Colonic mucosa (tissue), 4 donors: ENCODE measurements at regions not wholly inside any gene's neighbourhood (a gene's known extent, or its start where the extent isn't known, plus 50 kb on each side); places are given as distances from the start of the nearest gene placed in this dataset.
"Not testable (repeated sequence)": the region's sequence is repeated elsewhere in the genome, so short reads cannot be mapped to it uniquely, and the experiment has no call there.

Source experiments
- DNase-seq: peaks from one replicate; pipeline ENCODE4 v3.0.0-alpha.2; 2020
- H3K27ac ChIP-seq: fragments of 200-600 bp; one replicate; pipeline ENCODE4 v1.8.0; 2021
- H3K27me3 ChIP-seq: fragments of 200-600 bp; one replicate; pipeline ENCODE4 v1.8.0; 2021
- H3K36me3 ChIP-seq: fragments of 200-600 bp; one replicate; pipeline ENCODE4 v1.8.0; 2021
- H3K4me1 ChIP-seq: fragments of 200-600 bp; one replicate; pipeline ENCODE4 v1.8.0; 2021; ENCODE audit warnings: mild to moderate bottlenecking
- H3K4me3 ChIP-seq: fragments of 200-600 bp; one replicate; pipeline ENCODE4 v1.8.0; 2021
- H3K9ac ChIP-seq, 2 donors: one replicate each; pipeline ENCODE4 v1.7.0; 2013; ENCODE audit warnings: control low read depth in 2 of 2, low read depth in 2 of 2, low read length in 2 of 2
- H3K9me3 ChIP-seq: fragments of 200-600 bp; one replicate; pipeline ENCODE4 v1.8.0; 2021
- intact Hi-C: fragments of 100-400 bp; cut with DNase I; formaldehyde crosslinking; loops from one replicate; pipeline ENCODE4 v1.14.1; 2022
- TF ChIP-seq, protein P1 (sequence below): fragments of 200-600 bp; IDR thresholded peaks from one replicate; pipeline ENCODE4 v1.8.0; 2022; ENCODE audit warnings: antibody characterized with exemption, mild to moderate bottlenecking
- donor health status: healthy.
- donor health status: DM: no; HTN: no; CAD: no.
- donor health status: DM: no; HTN: no; CAD: no.

GRCh38 chr3:170809007-170809974 lies 60.7 kb downstream of the RPL22L1 start:
- H3K27me3 ChIP-seq: no peaks in the 10 kb centered on the region
- no peaks in the 10 kb centered on the region for H3K36me3 ChIP-seq
- TF ChIP-seq, protein P1, sequence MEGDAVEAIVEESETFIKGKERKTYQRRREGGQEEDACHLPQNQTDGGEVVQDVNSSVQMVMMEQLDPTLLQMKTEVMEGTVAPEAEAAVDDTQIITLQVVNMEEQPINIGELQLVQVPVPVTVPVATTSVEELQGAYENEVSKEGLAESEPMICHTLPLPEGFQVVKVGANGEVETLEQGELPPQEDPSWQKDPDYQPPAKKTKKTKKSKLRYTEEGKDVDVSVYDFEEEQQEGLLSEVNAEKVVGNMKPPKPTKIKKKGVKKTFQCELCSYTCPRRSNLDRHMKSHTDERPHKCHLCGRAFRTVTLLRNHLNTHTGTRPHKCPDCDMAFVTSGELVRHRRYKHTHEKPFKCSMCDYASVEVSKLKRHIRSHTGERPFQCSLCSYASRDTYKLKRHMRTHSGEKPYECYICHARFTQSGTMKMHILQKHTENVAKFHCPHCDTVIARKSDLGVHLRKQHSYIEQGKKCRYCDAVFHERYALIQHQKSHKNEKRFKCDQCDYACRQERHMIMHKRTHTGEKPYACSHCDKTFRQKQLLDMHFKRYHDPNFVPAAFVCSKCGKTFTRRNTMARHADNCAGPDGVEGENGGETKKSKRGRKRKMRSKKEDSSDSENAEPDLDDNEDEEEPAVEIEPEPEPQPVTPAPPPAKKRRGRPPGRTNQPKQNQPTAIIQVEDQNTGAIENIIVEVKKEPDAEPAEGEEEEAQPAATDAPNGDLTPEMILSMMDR: peak; percentile 31
- no peaks in the 10 kb centered on the region for H3K9me3 ChIP-seq
- H3K9ac ChIP-seq: no peak overlapping the region
- H3K4me1 ChIP-seq: no peaks in the 10 kb centered on the region
- peak; percentile 46 for DNase-seq
- intact Hi-C loops: no loop called here
- peak overlapping the region; percentile 3 for H3K27ac ChIP-seq
- no peak overlapping the region for H3K4me3 ChIP-seq

DNA sequence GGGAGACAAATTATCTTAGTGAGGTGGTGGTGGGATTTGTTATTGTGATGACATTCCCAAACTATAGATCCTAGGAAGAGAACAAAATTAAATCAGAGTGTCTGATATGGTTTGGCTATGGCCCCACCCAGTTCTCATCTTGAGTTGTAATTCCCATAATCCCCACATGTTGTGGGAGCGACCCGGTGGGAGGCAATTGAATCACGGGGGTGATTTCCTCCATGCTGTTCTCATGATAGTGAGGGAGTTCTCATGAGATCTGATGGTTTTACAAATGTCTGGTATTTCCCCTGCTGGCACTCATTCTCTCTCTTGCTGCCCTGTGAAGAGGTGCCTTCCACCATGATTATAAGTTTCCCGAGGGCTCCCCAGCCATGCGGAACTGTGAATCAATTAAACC lies 62.0 kb downstream of the RPL22L1 start:
- intact Hi-C loops: no loop called here
- H3K9me3 ChIP-seq: no peaks in the 10 kb centered on the region

GRCh38 chr3:170806676-170807075 lies 63.3 kb downstream of the RPL22L1 start:
- TF ChIP-seq, protein P1: no peak
- intact Hi-C loops: no loop called here
- Histone ChIP-seq H3K27me3 (no peaks in the 10 kb centered on the region), H3K4me1 (no peaks in the 10 kb centered on the region), H3K9me3 (no peaks in the 10 kb centered on the region), H3K4me3 (no peak overlapping the region), H3K36me3 (no peaks in the 10 kb centered on the region), H3K27ac (no peak overlapping the region), H3K9ac (no peak overlapping the region)
- no peak for DNase-seq

More for the DNA sequence above, 62.0 kb downstream of the RPL22L1 start:
- Histone ChIP-seq H3K27ac (no peak overlapping the region), H3K36me3 (no peaks in the 10 kb centered on the region), H3K4me1 (no peaks in the 10 kb centered on the region), H3K4me3 (no peak overlapping the region), H3K27me3 (no peaks in the 10 kb centered on the region), H3K9ac (no peak overlapping the region)
- no peak for DNase-seq
- TF ChIP-seq, protein P1: no peak

GRCh38 chr3:170806141-170806540 lies 63.9 kb downstream of the RPL22L1 start:
- no peaks in the 10 kb centered on the region for H3K27me3 ChIP-seq
- H3K9ac ChIP-seq: no peak overlapping the region
- no peaks in the 10 kb centered on the region for H3K9me3 ChIP-seq
- no peak overlapping the region for H3K27ac ChIP-seq
- H3K4me3 ChIP-seq: no peak overlapping the region
- TF ChIP-seq, protein P1: no peak
- DNase-seq: no peak
- H3K4me1 ChIP-seq: no peaks in the 10 kb centered on the region
- intact Hi-C loops: no loop called here
- no peaks in the 10 kb centered on the region for H3K36me3 ChIP-seq

DNA sequence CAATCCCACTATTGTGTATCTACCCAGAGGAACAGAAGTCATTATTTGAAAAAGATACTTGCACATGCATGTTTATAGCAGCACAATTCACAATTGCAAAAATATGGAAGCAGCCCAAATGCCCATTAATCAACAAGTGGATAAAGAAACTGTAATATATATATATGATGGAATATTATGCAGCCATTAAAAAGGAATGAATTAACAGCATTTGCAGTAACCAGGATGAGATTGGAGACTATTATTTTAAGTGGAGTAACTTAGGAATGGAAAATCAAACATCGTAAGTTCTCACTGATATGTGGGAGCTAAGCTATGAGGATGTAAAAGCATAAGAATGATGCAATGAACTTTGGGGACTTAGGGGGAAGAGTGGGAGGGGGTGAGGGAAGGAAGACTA lies 64.7 kb downstream of the RPL22L1 start:
- H3K36me3 ChIP-seq, H3K9ac ChIP-seq, H3K27me3 ChIP-seq, H3K9me3 ChIP-seq, H3K4me3 ChIP-seq, H3K4me1 ChIP-seq, intact Hi-C loops, DNase-seq, H3K27ac ChIP-seq: not testable (repeated sequence)

- H3K27ac ChIP-seq, H3K36me3 ChIP-seq, H3K4me1 ChIP-seq, H3K9me3 ChIP-seq, intact Hi-C loops, H3K27me3 ChIP-seq, H3K9ac ChIP-seq, DNase-seq, H3K4me3 ChIP-seq: not testable (repeated sequence)
Measured at GRCh38 chr3:170804634-170805033, 65.4 kb downstream of the RPL22L1 start.
